WERI-Rb-1 (cell line): ENCODE measurements at regions not wholly inside any gene's neighbourhood (a gene's known extent, or its start where the extent isn't known, plus 50 kb on each side); places are given as distances from the start of the nearest gene placed in this dataset.

Experiments used
- DNase-seq: peaks from one replicate; pipeline ENCODE4 v3.0.0-alpha.2; 2020
- H3K27ac ChIP-seq: fragments of 250-450 bp; sonication (Bioruptor Pico); 2 replicates; pipeline ENCODE4 v1.5.1; 2020; ENCODE audit warnings: mild to moderate bottlenecking, moderate library complexity
- H3K27me3 ChIP-seq: fragments of 250-450 bp; sonication (Bioruptor Pico); 2 replicates; pipeline ENCODE4 v1.5.1; 2021; ENCODE audit warnings: mild to moderate bottlenecking, low read depth, moderate library complexity; ENCODE audit not compliant: insufficient read depth, severe bottlenecking
- H3K36me3 ChIP-seq: fragments of 250-450 bp; sonication (Bioruptor Pico); 2 replicates; pipeline ENCODE4 v1.5.1; 2020; ENCODE audit warnings: mild to moderate bottlenecking, moderate library complexity
- H3K4me3 ChIP-seq: 2 replicates; pipeline ENCODE4 v1.5.1; 2011; ENCODE audit warnings: low read depth, mild to moderate bottlenecking, control low read depth, low read length
- H3K9me3 ChIP-seq: fragments of 250-450 bp; sonication (Bioruptor Pico); 2 replicates; pipeline ENCODE4 v1.5.1; 2021; ENCODE audit warnings: mild to moderate bottlenecking, moderate library complexity; ENCODE audit not compliant: severe bottlenecking
- TF ChIP-seq, protein P1 (sequence below): IDR thresholded peaks from 2 replicates; pipeline ENCODE4 v1.5.1; 2011; ENCODE audit warnings: low read depth, mild to moderate bottlenecking, control low read depth, inconsistent platforms, low read length

DNA sequence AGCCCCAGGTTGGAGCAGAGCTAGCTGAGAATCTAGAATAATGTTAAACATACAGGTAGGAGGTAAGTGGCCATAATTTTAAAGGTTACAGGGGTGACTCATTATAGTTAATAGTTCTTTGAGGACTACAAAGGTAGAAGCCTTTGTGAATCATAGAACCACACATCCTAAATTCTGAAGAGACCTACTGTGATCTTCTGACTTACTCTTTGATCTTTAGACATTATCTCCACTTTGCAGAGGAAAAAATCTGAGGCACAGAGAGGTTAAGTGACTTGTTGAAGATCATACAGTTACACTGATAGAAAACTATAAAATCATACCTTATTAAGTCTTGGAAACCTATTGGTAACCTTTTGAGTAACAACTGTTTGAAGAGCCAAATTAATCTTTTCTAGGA is 1051.3 kb upstream of the NRXN1 start:
- TF ChIP-seq, protein P1, sequence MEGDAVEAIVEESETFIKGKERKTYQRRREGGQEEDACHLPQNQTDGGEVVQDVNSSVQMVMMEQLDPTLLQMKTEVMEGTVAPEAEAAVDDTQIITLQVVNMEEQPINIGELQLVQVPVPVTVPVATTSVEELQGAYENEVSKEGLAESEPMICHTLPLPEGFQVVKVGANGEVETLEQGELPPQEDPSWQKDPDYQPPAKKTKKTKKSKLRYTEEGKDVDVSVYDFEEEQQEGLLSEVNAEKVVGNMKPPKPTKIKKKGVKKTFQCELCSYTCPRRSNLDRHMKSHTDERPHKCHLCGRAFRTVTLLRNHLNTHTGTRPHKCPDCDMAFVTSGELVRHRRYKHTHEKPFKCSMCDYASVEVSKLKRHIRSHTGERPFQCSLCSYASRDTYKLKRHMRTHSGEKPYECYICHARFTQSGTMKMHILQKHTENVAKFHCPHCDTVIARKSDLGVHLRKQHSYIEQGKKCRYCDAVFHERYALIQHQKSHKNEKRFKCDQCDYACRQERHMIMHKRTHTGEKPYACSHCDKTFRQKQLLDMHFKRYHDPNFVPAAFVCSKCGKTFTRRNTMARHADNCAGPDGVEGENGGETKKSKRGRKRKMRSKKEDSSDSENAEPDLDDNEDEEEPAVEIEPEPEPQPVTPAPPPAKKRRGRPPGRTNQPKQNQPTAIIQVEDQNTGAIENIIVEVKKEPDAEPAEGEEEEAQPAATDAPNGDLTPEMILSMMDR = no peak
- H3K4me3 ChIP-seq = no peak overlapping the region
- H3K9me3 ChIP-seq = no peaks in the 10 kb centered on the region
- no peak overlapping the region for H3K27ac ChIP-seq
- no peaks in the 10 kb centered on the region for H3K27me3 ChIP-seq
- no peak for DNase-seq
- H3K36me3 ChIP-seq = no peaks in the 10 kb centered on the region

- H3K36me3 ChIP-seq = no peaks in the 10 kb centered on the region
- no peak for DNase-seq
Measured at GRCh38 chr2:52082646-52083045, 1050.7 kb upstream of the NRXN1 start.

GRCh38 chr2:52079602-52080001 is 1047.7 kb upstream of the NRXN1 start:
- Histone ChIP-seq H3K27ac (no peak overlapping the region), H3K36me3 (no peaks in the 10 kb centered on the region), H3K27me3 (no peaks in the 10 kb centered on the region), H3K4me3 (no peak overlapping the region), H3K9me3 (no peaks in the 10 kb centered on the region)
- TF ChIP-seq, protein P1 = no peak
- no peak for DNase-seq

More at GRCh38 chr2:52082646-52083045, 1050.7 kb upstream of the NRXN1 start:
- no peaks in the 10 kb centered on the region for H3K9me3 ChIP-seq
- H3K27ac ChIP-seq = no peak overlapping the region
- H3K27me3 ChIP-seq = no peaks in the 10 kb centered on the region
- TF ChIP-seq, protein P1 = no peak
- H3K4me3 ChIP-seq = no peak overlapping the region

DNA sequence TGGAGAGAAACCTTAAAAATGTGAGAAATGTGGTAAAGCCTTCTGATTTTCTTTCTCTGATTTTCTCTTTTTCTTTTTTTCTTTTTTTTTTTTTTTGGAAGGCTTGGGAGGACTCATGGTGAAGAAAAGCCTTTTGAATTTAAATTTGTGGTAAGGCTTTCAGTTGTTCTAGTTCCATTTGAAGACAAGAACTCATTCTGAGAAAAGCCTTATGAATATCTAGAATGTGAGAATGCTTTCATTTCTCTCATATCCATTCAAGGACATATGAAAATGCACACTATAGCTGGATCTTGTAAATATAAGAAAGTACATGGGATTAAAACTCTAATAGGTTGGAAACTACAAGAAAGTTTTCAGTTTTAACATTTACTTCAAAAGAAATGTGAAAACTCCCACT is 1045.2 kb upstream of the NRXN1 start:
- Histone ChIP-seq H3K27ac (no peak overlapping the region), H3K4me3 (no peak overlapping the region), H3K9me3 (no peaks in the 10 kb centered on the region), H3K27me3 (no peaks in the 10 kb centered on the region), H3K36me3 (no peaks in the 10 kb centered on the region)
- TF ChIP-seq, protein P1 = no peak
- DNase-seq = no peak

- DNase-seq = no peak
- Histone ChIP-seq H3K27ac (no peak overlapping the region), H3K4me3 (no peak overlapping the region), H3K27me3 (no peaks in the 10 kb centered on the region), H3K36me3 (no peaks in the 10 kb centered on the region), H3K9me3 (no peaks in the 10 kb centered on the region)
- TF ChIP-seq, protein P1 = no peak
Measured at GRCh38 chr2:52074130-52074719, 1042.3 kb upstream of the NRXN1 start.

GRCh38 chr2:52072949-52073348 is 1041.0 kb upstream of the NRXN1 start:
- Histone ChIP-seq H3K27me3 (no peaks in the 10 kb centered on the region), H3K27ac (no peak overlapping the region), H3K4me3 (no peak overlapping the region), H3K36me3 (no peaks in the 10 kb centered on the region), H3K9me3 (no peaks in the 10 kb centered on the region)
- TF ChIP-seq, protein P1 = no peak
- no peak for DNase-seq
